Activated CD8-positive, alpha-beta memory T cell treated with anti-CD3 and anti-CD28 coated beads, Interleukin-2, amount 10 ng/mL, durations not matched to agents 7 days and 5 days (primary cell): ENCODE measurements at regions not wholly inside any gene's neighbourhood (a gene's known extent, or its start where the extent isn't known, plus 50 kb on each side); places are given as distances from the start of the nearest gene placed in this dataset.
"Not testable (repeated sequence)": the region's sequence is repeated elsewhere in the genome, so short reads cannot be mapped to it uniquely, and the experiment has no call there.

ENCODE experiments used
- ATAC-seq: fragments of 150-1000 bp; cut with Tn5 transposase; one replicate; pipeline ENCODE4 v1.10.0; 2021; ENCODE audit warnings: moderate library complexity
- CTCF ChIA-PET: fragments of 350-600 bp; sonication (Branson Sonifier 250); formaldehyde crosslinking; loops from one replicate; lab custom pipeline; 2021; ENCODE audit warnings: antibody characterized with exemption; lab: Charles Lee
- DNase-seq: peaks from one replicate; pipeline ENCODE4 v3.0.0-alpha.2; 2020
- H3K27ac Mint-ChIP-seq: one replicate; pipeline ENCODE4 v1.8.0; 2021; ENCODE audit warnings: mild to moderate bottlenecking, mixed read lengths
- H3K27me3 Mint-ChIP-seq: one replicate; pipeline ENCODE4 v1.8.0; 2021; ENCODE audit warnings: mixed read lengths
- H3K36me3 Mint-ChIP-seq: one replicate; pipeline ENCODE4 v1.8.0; 2021; ENCODE audit warnings: mild to moderate bottlenecking, mixed read lengths
- H3K4me1 Mint-ChIP-seq: one replicate; pipeline ENCODE4 v1.8.0; 2021; ENCODE audit warnings: mixed read lengths
- H3K4me3 Mint-ChIP-seq: one replicate; pipeline ENCODE4 v1.8.0; 2021; ENCODE audit warnings: mild to moderate bottlenecking, moderate library complexity, mixed read lengths
- H3K9me3 Mint-ChIP-seq: one replicate; pipeline ENCODE4 v1.8.0; 2022; ENCODE audit warnings: low read depth, mixed read lengths

DNA sequence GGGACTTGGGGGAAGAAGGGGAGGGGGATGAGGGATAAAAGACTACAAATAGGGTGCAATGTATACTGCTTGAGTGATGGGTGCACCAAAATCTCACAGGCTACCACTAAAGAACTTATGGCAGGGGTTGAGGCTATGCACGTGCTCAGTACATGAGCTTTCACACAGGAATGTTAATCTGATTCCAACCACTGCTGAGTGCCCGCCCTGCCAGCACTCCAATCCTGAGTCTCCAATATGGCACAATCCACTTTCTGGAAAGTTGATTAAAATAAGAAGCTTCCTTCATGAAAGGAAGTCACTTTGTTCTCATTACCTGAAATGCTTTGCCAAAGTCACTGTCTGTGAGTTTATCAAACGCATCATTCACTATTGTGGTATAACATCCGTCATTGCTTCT, 463.0 kb downstream of the IRS2 start:
- CTCF ChIA-PET = no interaction called here
- no peak overlapping the region for H3K27ac Mint-ChIP-seq
- H3K4me1 Mint-ChIP-seq = no peaks in the 10 kb centered on the region
- H3K36me3 Mint-ChIP-seq = no peaks in the 10 kb centered on the region
- H3K4me3 Mint-ChIP-seq = no peak overlapping the region
- H3K27me3 Mint-ChIP-seq = no peaks in the 10 kb centered on the region
- ATAC-seq = no peak
- peaks cover 2% of the 10 kb centered on the region for H3K9me3 Mint-ChIP-seq
- DNase-seq = no peak

GRCh38 chr13:109318945-109319590, 467.3 kb downstream of the IRS2 start:
- Mint-ChIP-seq H3K9me3 (peaks cover 5% of the 10 kb centered on the region), H3K4me1 (no peaks in the 10 kb centered on the region), H3K36me3 (no peaks in the 10 kb centered on the region), H3K27ac (no peak overlapping the region), H3K27me3 (no peaks in the 10 kb centered on the region), H3K4me3 (no peak overlapping the region)
- CTCF ChIA-PET = no interaction called here
- ATAC-seq (no peak), DNase-seq (no peak)

DNA sequence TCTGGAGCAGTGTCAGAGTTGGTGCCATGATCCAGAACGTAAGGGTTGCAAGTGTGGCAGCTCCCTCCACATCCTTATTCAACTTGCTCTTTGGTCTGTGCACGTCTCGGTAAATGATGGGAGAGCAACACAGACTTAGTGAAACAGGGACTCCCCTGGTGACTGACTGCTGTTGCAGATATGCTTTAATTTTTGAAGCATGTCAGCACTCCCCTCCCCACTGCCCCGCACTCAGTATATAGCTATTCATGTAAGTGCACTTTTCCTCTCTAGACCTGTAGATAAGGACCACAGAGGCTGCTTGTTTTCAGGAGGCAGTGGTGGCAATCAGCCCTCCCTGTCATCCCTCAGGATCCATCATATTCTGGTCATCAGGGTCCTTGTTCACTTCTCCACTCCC, 470.9 kb downstream of the IRS2 start:
- H3K9me3 Mint-ChIP-seq = peaks cover 5% of the 10 kb centered on the region
- H3K36me3 Mint-ChIP-seq = no peaks in the 10 kb centered on the region
- H3K4me3 Mint-ChIP-seq = no peak overlapping the region
- no peak for DNase-seq
- no peaks in the 10 kb centered on the region for H3K27me3 Mint-ChIP-seq
- no peak for ATAC-seq
- no peaks in the 10 kb centered on the region for H3K4me1 Mint-ChIP-seq
- CTCF ChIA-PET = no interaction called here
- H3K27ac Mint-ChIP-seq = no peak overlapping the region

GRCh38 chr13:109314101-109314500, 472.3 kb downstream of the IRS2 start:
- CTCF ChIA-PET = no interaction called here
- H3K4me3 Mint-ChIP-seq = no peak overlapping the region
- ATAC-seq = no peak
- H3K27me3 Mint-ChIP-seq = no peaks in the 10 kb centered on the region
- H3K4me1 Mint-ChIP-seq = no peaks in the 10 kb centered on the region
- H3K9me3 Mint-ChIP-seq = peaks cover 2% of the 10 kb centered on the region
- DNase-seq = no peak
- no peak overlapping the region for H3K27ac Mint-ChIP-seq
- H3K36me3 Mint-ChIP-seq = no peaks in the 10 kb centered on the region

- CTCF ChIA-PET = no interaction called here
Observed at GRCh38 chr13:109312399-109312798, 474.0 kb downstream of the IRS2 start.

DNA sequence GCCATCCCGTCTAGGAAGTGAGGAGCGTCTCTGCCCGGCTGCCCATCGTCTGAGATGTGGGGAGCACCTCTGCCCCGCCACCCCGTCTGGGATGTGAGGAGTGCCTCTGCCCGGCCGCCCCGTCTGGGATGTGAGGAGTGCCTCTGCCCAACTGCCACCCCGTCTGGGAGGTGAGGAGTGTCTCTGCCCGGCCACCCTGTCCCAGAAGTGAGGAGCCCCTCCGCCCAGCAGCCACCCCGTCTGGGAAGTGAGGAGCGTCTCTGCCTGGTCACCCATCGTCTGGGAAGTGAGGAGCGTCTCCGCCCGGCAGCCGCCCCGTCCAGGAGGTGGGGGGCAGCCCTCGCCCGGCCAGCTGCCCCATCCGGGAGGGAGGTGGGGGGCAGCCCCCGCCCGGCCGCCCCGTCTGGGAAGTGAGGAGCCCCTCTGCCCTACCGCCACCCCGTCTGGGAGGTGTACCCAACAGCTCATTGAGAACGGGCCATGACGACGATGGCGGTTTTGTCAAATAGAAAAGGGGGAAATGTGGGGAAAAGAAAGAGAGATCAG, 474.9 kb downstream of the IRS2 start:
- H3K4me3 Mint-ChIP-seq, ATAC-seq, H3K9me3 Mint-ChIP-seq, H3K27me3 Mint-ChIP-seq, DNase-seq, CTCF ChIA-PET, H3K4me1 Mint-ChIP-seq, H3K36me3 Mint-ChIP-seq, H3K27ac Mint-ChIP-seq: not testable (repeated sequence)

More at GRCh38 chr13:109312399-109312798, 474.0 kb downstream of the IRS2 start:
- Mint-ChIP-seq H3K9me3 (no peaks in the 10 kb centered on the region), H3K4me1 (no peaks in the 10 kb centered on the region), H3K27me3 (no peaks in the 10 kb centered on the region), H3K27ac (no peak overlapping the region), H3K4me3 (no peak overlapping the region), H3K36me3 (no peaks in the 10 kb centered on the region)
- ATAC-seq = no peak
- DNase-seq = no peak

GRCh38 chr13:109309625-109310363, 476.6 kb downstream of the IRS2 start:
- ATAC-seq (no peak), DNase-seq (no peak)
- H3K4me1 Mint-ChIP-seq = no peaks in the 10 kb centered on the region
- CTCF ChIA-PET = no interaction called here
- no peaks in the 10 kb centered on the region for H3K36me3 Mint-ChIP-seq
- H3K27me3 Mint-ChIP-seq = no peaks in the 10 kb centered on the region
- no peak overlapping the region for H3K27ac Mint-ChIP-seq
- H3K4me3 Mint-ChIP-seq = no peak overlapping the region
- H3K9me3 Mint-ChIP-seq = no peaks in the 10 kb centered on the region

- CTCF ChIA-PET = no interaction called here
Observed at GRCh38 chr13:109307027-109307426, 479.4 kb downstream of the IRS2 start.

DNA sequence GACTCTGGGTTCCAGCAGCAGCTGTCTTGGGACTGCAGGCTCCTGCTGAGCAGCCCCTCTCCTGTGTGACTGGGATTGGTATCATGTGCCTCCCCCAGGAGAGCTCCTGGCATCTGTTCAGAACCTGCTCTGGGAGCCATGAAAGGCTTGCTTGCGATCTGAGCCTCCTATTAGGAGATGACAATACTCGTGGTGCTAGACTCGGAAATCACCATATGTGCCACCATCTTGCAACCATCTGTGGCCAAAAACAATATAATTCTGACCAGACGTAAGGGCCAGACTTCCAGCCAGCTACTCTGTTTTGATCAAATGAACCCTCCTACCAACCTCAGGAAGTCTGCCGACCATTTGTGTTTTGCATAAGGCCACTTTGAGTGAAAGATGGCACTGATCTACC, 484.7 kb downstream of the IRS2 start:
- no peaks in the 10 kb centered on the region for H3K36me3 Mint-ChIP-seq

More at GRCh38 chr13:109307027-109307426, 479.4 kb downstream of the IRS2 start:
- no peak for ATAC-seq
- no peak for DNase-seq
- H3K27me3 Mint-ChIP-seq = no peaks in the 10 kb centered on the region
- H3K27ac Mint-ChIP-seq = no peak overlapping the region
- no peak overlapping the region for H3K4me3 Mint-ChIP-seq
- H3K36me3 Mint-ChIP-seq = no peaks in the 10 kb centered on the region
- no peaks in the 10 kb centered on the region for H3K9me3 Mint-ChIP-seq
- no peaks in the 10 kb centered on the region for H3K4me1 Mint-ChIP-seq

GRCh38 chr13:109301276-109301675, 485.1 kb downstream of the IRS2 start:
- CTCF ChIA-PET = no interaction called here
- Mint-ChIP-seq H3K36me3 (no peaks in the 10 kb centered on the region), H3K4me1 (no peaks in the 10 kb centered on the region), H3K27me3 (no peaks in the 10 kb centered on the region), H3K9me3 (no peaks in the 10 kb centered on the region), H3K27ac (no peak overlapping the region), H3K4me3 (no peak overlapping the region)
- DNase-seq (no peak), ATAC-seq (no peak)

More for the DNA sequence above, 484.7 kb downstream of the IRS2 start:
- H3K4me3 Mint-ChIP-seq = no peak overlapping the region
- no peaks in the 10 kb centered on the region for H3K27me3 Mint-ChIP-seq
- H3K4me1 Mint-ChIP-seq = no peaks in the 10 kb centered on the region
- no peak overlapping the region for H3K27ac Mint-ChIP-seq
- no peaks in the 10 kb centered on the region for H3K9me3 Mint-ChIP-seq
- ATAC-seq (no peak), DNase-seq (no peak)
- CTCF ChIA-PET = no interaction called here

DNA sequence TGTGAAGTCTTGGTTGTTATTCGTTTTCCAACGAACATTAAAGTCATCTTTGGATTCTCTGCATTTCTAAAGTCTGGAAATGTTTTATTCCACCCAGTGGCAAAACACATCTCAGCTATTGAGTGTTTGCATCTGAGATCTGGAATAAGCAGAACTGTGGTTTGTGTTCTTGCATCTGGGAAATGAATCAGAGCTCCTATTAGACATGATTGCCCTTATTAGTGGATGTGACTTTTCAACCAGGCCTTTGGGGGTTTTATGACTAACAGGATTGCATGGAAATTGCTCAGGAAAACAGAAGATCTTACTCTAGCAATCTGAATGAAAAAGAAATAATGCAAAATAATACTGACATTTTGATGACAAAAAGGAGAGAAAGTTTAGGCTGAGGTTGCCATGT, 488.8 kb downstream of the IRS2 start:
- H3K27me3 Mint-ChIP-seq = no peaks in the 10 kb centered on the region
- no peak for ATAC-seq
- no peak overlapping the region for H3K27ac Mint-ChIP-seq
- no peaks in the 10 kb centered on the region for H3K36me3 Mint-ChIP-seq
- no peak for DNase-seq
- no peak overlapping the region for H3K4me3 Mint-ChIP-seq
- CTCF ChIA-PET = no interaction called here
- H3K4me1 Mint-ChIP-seq = no peaks in the 10 kb centered on the region
- H3K9me3 Mint-ChIP-seq = no peaks in the 10 kb centered on the region

- DNase-seq (no peak), ATAC-seq (no peak)
- Mint-ChIP-seq H3K4me3 (no peak overlapping the region), H3K27me3 (no peaks in the 10 kb centered on the region), H3K36me3 (no peaks in the 10 kb centered on the region), H3K27ac (no peak overlapping the region), H3K9me3 (no peaks in the 10 kb centered on the region), H3K4me1 (no peaks in the 10 kb centered on the region)
- CTCF ChIA-PET = no interaction called here
Observed at GRCh38 chr13:109293166-109293565, 493.2 kb downstream of the IRS2 start.

GRCh38 chr13:109288151-109288709, 498.2 kb downstream of the IRS2 start:
- H3K27ac Mint-ChIP-seq = no peak overlapping the region

GRCh38 chr13:109287553-109287952, 498.8 kb downstream of the IRS2 start:
- DNase-seq = no peak
- no peaks in the 10 kb centered on the region for H3K9me3 Mint-ChIP-seq
- CTCF ChIA-PET = no interaction called here
- H3K27me3 Mint-ChIP-seq = no peaks in the 10 kb centered on the region
- no peaks in the 10 kb centered on the region for H3K36me3 Mint-ChIP-seq
- H3K27ac Mint-ChIP-seq = no peak overlapping the region
- H3K4me1 Mint-ChIP-seq = no peaks in the 10 kb centered on the region
- ATAC-seq = no peak
- H3K4me3 Mint-ChIP-seq = no peak overlapping the region

More at GRCh38 chr13:109288151-109288709, 498.2 kb downstream of the IRS2 start:
- ATAC-seq = no peak
- Mint-ChIP-seq H3K4me3 (no peak overlapping the region), H3K27me3 (no peaks in the 10 kb centered on the region), H3K9me3 (no peaks in the 10 kb centered on the region), H3K4me1 (no peaks in the 10 kb centered on the region), H3K36me3 (no peaks in the 10 kb centered on the region)
- no peak for DNase-seq
- CTCF ChIA-PET = no interaction called here
